ENCODE measurements at regions not wholly inside any gene's neighbourhood (a gene's known extent, or its start where the extent isn't known, plus 50 kb on each side); places are given as distances from the start of the nearest gene placed in this dataset.

DNA sequence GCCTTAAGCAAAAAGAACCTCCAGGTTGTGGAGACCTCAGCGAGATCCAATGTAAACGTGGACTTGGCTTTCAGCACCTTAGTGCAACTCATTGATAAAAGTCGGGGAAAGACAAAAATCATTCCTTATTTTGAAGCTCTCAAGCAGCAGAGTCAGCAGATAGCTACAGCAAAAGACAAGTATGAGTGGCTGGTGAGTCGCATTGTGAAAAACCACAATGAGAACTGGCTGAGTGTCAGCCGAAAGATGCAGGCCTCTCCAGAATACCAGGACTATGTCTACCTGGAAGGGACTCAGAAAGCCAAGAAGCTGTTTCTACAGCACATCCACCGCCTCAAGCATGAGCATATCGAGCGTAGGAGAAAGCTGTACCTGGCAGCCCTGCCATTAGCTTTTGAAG is 58.5 kb downstream of the ARHGAP35 start:
- H3K36me3 ChIP-seq (ENCODE audit: control insufficient read depth, insufficient read depth, low read length): no peaks in the 10 kb centered on the region
- peaks cover under 1% of the 10 kb centered on the region for H3K4me1 ChIP-seq
- no peak overlapping the region for H2AFZ ChIP-seq
- TF ChIP-seq, protein P1, sequence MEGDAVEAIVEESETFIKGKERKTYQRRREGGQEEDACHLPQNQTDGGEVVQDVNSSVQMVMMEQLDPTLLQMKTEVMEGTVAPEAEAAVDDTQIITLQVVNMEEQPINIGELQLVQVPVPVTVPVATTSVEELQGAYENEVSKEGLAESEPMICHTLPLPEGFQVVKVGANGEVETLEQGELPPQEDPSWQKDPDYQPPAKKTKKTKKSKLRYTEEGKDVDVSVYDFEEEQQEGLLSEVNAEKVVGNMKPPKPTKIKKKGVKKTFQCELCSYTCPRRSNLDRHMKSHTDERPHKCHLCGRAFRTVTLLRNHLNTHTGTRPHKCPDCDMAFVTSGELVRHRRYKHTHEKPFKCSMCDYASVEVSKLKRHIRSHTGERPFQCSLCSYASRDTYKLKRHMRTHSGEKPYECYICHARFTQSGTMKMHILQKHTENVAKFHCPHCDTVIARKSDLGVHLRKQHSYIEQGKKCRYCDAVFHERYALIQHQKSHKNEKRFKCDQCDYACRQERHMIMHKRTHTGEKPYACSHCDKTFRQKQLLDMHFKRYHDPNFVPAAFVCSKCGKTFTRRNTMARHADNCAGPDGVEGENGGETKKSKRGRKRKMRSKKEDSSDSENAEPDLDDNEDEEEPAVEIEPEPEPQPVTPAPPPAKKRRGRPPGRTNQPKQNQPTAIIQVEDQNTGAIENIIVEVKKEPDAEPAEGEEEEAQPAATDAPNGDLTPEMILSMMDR (IDR thresholded peaks at IDR 0.05): no peak
- peaks cover 58% of the 10 kb centered on the region for H3K79me2 ChIP-seq
- no peak overlapping the region for H3K4me2 ChIP-seq (ENCODE audit: low read length)
- H3K27me3 ChIP-seq (ENCODE audit: control insufficient read depth, insufficient read depth, low read length): no peaks in the 10 kb centered on the region
- H3K4me3 ChIP-seq (ENCODE audit: low read depth, low read length): no peak overlapping the region
- no peak overlapping the region for H3K9ac ChIP-seq
- no peak overlapping the region for H3K27ac ChIP-seq
- H3K9me3 ChIP-seq (ENCODE audit: control insufficient read depth, low read length): no peaks in the 10 kb centered on the region

DNA sequence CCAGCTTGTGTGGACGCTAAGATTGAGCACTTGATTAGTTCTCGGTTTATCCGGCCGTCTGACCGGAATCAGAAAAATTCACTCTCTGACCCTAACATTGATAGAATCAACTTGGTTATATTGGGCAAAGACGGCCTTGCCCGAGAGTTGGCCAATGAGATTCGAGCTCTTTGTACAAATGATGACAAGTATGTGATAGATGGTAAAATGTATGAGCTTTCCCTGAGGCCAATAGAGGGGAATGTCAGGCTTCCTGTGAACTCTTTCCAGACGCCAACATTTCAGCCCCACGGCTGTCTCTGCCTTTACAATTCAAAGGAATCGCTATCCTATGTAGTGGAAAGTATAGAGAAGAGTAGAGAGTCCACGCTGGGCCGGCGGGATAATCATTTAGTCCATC is 59.6 kb downstream of the ARHGAP35 start:
- peaks cover 10% of the 10 kb centered on the region for H3K4me1 ChIP-seq
- no peak overlapping the region for H3K4me3 ChIP-seq (ENCODE audit: low read depth, low read length)
- no peaks in the 10 kb centered on the region for H3K36me3 ChIP-seq (ENCODE audit: control insufficient read depth, insufficient read depth, low read length)
- no peak overlapping the region for H3K4me2 ChIP-seq (ENCODE audit: low read length)
- H3K79me2 ChIP-seq: peaks cover 58% of the 10 kb centered on the region
- H2AFZ ChIP-seq: no peak overlapping the region
- no peak overlapping the region for H3K9ac ChIP-seq
- no peaks in the 10 kb centered on the region for H3K9me3 ChIP-seq (ENCODE audit: control insufficient read depth, low read length)
- H3K27me3 ChIP-seq (ENCODE audit: control insufficient read depth, insufficient read depth, low read length): no peaks in the 10 kb centered on the region
- TF ChIP-seq, protein P1 (IDR thresholded peaks at IDR 0.05): no peak
- no peak overlapping the region for H3K27ac ChIP-seq

DNA sequence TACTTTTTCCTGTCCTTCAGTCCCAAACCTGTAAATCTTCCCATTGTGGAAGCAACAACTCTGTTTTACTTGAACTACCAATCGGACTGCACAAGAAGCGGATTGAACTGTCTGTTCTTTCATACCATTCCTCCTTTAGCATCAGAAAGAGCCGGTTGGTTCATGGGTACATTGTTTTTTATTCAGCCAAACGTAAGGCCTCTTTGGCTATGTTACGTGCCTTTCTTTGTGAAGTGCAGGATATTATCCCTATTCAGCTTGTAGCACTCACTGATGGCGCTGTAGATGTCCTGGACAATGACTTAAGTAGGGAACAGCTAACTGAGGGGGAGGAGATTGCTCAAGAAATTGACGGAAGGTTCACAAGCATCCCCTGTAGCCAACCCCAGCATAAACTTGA is 60.3 kb downstream of the ARHGAP35 start:
- no peak overlapping the region for H3K27ac ChIP-seq
- H3K79me2 ChIP-seq: peaks cover 63% of the 10 kb centered on the region
- H3K4me2 ChIP-seq (ENCODE audit: low read length): no peak overlapping the region
- H2AFZ ChIP-seq: no peak overlapping the region
- H3K36me3 ChIP-seq (ENCODE audit: control insufficient read depth, insufficient read depth, low read length): no peaks in the 10 kb centered on the region
- H3K4me3 ChIP-seq (ENCODE audit: low read depth, low read length): no peak overlapping the region
- H3K4me1 ChIP-seq: peaks cover 12% of the 10 kb centered on the region
- TF ChIP-seq, protein P1 (IDR thresholded peaks at IDR 0.05): no peak
- no peaks in the 10 kb centered on the region for H3K27me3 ChIP-seq (ENCODE audit: control insufficient read depth, insufficient read depth, low read length)
- H3K9me3 ChIP-seq (ENCODE audit: control insufficient read depth, low read length): no peaks in the 10 kb centered on the region
- H3K9ac ChIP-seq: no peak overlapping the region

DNA sequence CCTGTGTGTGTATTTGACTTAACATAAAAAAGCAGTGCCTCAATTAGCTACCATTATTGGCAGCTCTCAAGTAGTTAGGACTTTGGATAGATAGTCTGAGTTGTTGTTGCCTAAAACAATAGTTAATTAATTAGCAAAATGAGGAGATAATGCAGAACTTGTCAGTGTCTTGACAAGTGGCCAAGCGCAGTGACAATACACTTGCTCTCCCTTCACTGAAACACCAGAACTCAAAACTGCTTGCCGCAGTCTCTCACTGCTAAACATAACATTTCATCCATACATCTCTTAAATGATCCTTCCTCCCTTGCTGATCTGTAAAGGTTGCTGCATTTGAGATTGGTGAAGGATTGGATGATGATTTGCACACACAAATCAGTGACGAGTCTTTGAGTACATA is 61.7 kb downstream of the ARHGAP35 start:
- Histone ChIP-seq H3K27me3 (ENCODE audit: control insufficient read depth, insufficient read depth, low read length) (no peaks in the 10 kb centered on the region), H3K36me3 (ENCODE audit: control insufficient read depth, insufficient read depth, low read length) (no peaks in the 10 kb centered on the region), H3K27ac (no peak overlapping the region), H3K9me3 (ENCODE audit: control insufficient read depth, low read length) (no peaks in the 10 kb centered on the region), H3K4me2 (ENCODE audit: low read length) (no peak overlapping the region), H3K4me3 (ENCODE audit: low read depth, low read length) (no peak overlapping the region), H3K79me2 (peaks cover 57% of the 10 kb centered on the region), H3K9ac (no peak overlapping the region), H2AFZ (no peak overlapping the region), H3K4me1 (peaks cover 21% of the 10 kb centered on the region)
- TF ChIP-seq, protein P1 (IDR thresholded peaks at IDR 0.05): no peak

DNA sequence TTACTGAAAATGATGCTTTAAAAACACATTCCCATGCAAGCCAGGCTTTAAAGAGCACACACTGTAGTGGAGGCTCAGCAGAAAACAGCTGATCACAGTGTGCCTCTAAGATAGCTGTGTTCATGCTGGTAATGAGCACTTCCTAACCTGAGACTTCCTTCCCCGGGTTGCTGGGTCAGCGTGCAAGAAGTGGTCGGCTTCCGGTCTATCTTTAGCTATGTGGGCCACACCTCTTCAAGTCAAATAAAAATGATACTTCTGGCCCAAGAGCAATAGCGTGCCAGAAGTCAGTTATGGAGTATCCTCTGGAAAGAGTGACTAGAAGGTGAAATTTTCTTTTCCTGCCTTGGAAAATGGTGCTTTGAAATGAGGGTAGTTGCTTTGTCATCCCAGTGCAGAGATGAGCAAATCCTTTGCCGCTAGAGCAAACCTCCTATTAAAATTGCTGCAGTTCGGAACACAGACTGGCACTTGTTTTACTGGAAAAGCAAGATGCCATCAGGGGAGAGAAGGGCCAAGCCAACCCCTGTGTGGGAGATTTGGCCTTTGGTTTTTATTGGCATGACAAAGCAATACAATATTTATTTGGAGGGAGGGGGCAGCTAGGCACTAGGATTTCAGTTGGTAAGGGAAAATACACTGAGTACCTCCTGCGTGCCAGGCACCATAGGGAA is 64.2 kb downstream of the ARHGAP35 start:
- Histone ChIP-seq H3K9ac (no peak overlapping the region), H3K79me2 (peaks cover 58% of the 10 kb centered on the region), H3K36me3 (ENCODE audit: control insufficient read depth, insufficient read depth, low read length) (no peaks in the 10 kb centered on the region), H3K4me1 (peaks cover 21% of the 10 kb centered on the region), H3K4me3 (ENCODE audit: low read depth, low read length) (no peak overlapping the region), H3K9me3 (ENCODE audit: control insufficient read depth, low read length) (no peaks in the 10 kb centered on the region), H3K4me2 (ENCODE audit: low read length) (peak overlapping the region; percentile 46), H3K27ac (no peak overlapping the region), H3K27me3 (ENCODE audit: control insufficient read depth, insufficient read depth, low read length) (no peaks in the 10 kb centered on the region), H2AFZ (no peak overlapping the region)
- TF ChIP-seq, protein P1 (IDR thresholded peaks at IDR 0.05): no peak
